Hematopoietic multipotent progenitor cell treated with erythropoietin and hydrocortisone succinate and interleukin-3 and kit ligand, for 4 days (in vitro differentiated cells): ENCODE measurements at regions not wholly inside any gene's neighbourhood (a gene's known extent, or its start where the extent isn't known, plus 50 kb on each side); places are given as distances from the start of the nearest gene placed in this dataset.

Experiments used
- DNase-seq: peaks from one replicate; pipeline ENCODE4 v3.0.0-alpha.2; 2015

GRCh38 chr16:62565706-62566105, 529.5 kb upstream of the CDH8 start:
- no peak for DNase-seq

- no peak for DNase-seq
Measured at GRCh38 chr16:62564291-62564690, 528.1 kb upstream of the CDH8 start.

GRCh38 chr16:62562121-62562520, 525.9 kb upstream of the CDH8 start:
- DNase-seq, result no peak

GRCh38 chr16:62549875-62550274, 513.6 kb upstream of the CDH8 start:
- no peak for DNase-seq

- no peak for DNase-seq
Measured at GRCh38 chr16:62548095-62548494, 511.9 kb upstream of the CDH8 start.

- no peak for DNase-seq
Measured at GRCh38 chr16:62546701-62547100, 510.5 kb upstream of the CDH8 start.

GRCh38 chr16:62545039-62545438, 508.8 kb upstream of the CDH8 start:
- DNase-seq, result no peak

- no peak for DNase-seq
Measured at GRCh38 chr16:62543516-62543915, 507.3 kb upstream of the CDH8 start.

GRCh38 chr16:62539657-62540056, 503.4 kb upstream of the CDH8 start:
- no peak for DNase-seq

GRCh38 chr16:62530426-62530825, 494.2 kb upstream of the CDH8 start:
- no peak for DNase-seq

- DNase-seq, result no peak
Measured at GRCh38 chr16:62516001-62516400, 479.8 kb upstream of the CDH8 start.

GRCh38 chr16:62503073-62503472, 466.8 kb upstream of the CDH8 start:
- no peak for DNase-seq

GRCh38 chr16:62478903-62479458, 442.7 kb upstream of the CDH8 start:
- DNase-seq, result no peak

GRCh38 chr16:62477796-62478195, 441.6 kb upstream of the CDH8 start:
- DNase-seq, result no peak

GRCh38 chr16:62475573-62475972, 439.3 kb upstream of the CDH8 start:
- no peak for DNase-seq

GRCh38 chr16:62462971-62463370, 426.7 kb upstream of the CDH8 start:
- no peak for DNase-seq

GRCh38 chr16:62450291-62450690, 414.1 kb upstream of the CDH8 start:
- no peak for DNase-seq

- DNase-seq, result no peak
Measured at GRCh38 chr16:62445909-62446308, 409.7 kb upstream of the CDH8 start.

- DNase-seq, result no peak
Measured at GRCh38 chr16:62424206-62424605, 388.0 kb upstream of the CDH8 start.

GRCh38 chr16:62408760-62409159, 372.5 kb upstream of the CDH8 start:
- DNase-seq, result no peak

- no peak for DNase-seq
Measured at GRCh38 chr16:62406387-62406786, 370.1 kb upstream of the CDH8 start.

- no peak for DNase-seq
Measured at GRCh38 chr16:62404842-62405611, 368.8 kb upstream of the CDH8 start.

- no peak for DNase-seq
Measured at GRCh38 chr16:62392698-62393097, 356.5 kb upstream of the CDH8 start.

GRCh38 chr16:62391940-62392339, 355.7 kb upstream of the CDH8 start:
- DNase-seq, result no peak

GRCh38 chr16:62391134-62391533, 354.9 kb upstream of the CDH8 start:
- DNase-seq, result no peak
